H1 (cell line): ENCODE measurements at regions not wholly inside any gene's neighbourhood (a gene's known extent, or its start where the extent isn't known, plus 50 kb on each side); places are given as distances from the start of the nearest gene placed in this dataset.

Experiments used
- JUND ChIP-seq: IDR thresholded peaks from 2 replicates; pipeline ENCODE4 v1.6.1; 2011; ENCODE audit warnings: mild to moderate bottlenecking, improper control_type of control experiment, low read length
- PHF8 ChIP-seq: fragments of 200-600 bp; sonication (generic); conservative IDR thresholded peaks from 2 replicates; pipeline ENCODE4 v1.7.1; 2012; ENCODE audit warnings: low read depth, mild to moderate bottlenecking, inconsistent platforms, low read length, moderate library complexity
- TAF7 ChIP-seq: optimal IDR thresholded peaks from 2 replicates; pipeline ENCODE3; 2011; ENCODE audit warnings: low read depth, mild to moderate bottlenecking, inconsistent platforms, low read length, moderate library complexity, borderline replicate concordance
- TEAD4 ChIP-seq: IDR thresholded peaks from 2 replicates; pipeline ENCODE4 v1.6.1; 2012; ENCODE audit warnings: low read depth, low read length, inconsistent platforms, mixed read lengths
- TF ChIP-seq, protein P1 (sequence below): IDR thresholded peaks from 2 replicates; pipeline ENCODE4 v1.6.1; 2012; ENCODE audit warnings: inconsistent platforms

DNA sequence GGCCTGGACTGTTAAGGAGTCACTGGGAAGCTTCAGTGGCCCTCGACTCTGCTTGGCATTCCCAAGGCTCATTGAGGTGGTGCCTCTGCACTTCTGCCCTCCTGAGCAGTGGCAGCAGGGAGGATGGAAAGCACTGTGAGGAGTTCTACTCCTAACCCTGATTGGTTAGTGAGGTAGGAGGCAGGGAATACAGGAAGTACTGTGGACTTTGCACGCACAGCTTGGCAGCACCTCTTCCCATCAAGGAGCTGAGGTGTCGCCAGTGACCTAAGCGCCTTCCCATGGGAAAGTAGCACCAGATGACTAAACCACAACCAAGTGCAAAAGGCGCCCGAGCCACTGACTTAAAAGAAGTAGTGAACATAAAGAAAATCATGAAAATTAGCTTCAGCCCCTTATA, 152.5 kb upstream of the CADM1 start (continued):
- TF ChIP-seq TAF7 (no peak), PHF8 (no peak), TEAD4 (no peak), JUND (no peak)
- TF ChIP-seq, protein P1, sequence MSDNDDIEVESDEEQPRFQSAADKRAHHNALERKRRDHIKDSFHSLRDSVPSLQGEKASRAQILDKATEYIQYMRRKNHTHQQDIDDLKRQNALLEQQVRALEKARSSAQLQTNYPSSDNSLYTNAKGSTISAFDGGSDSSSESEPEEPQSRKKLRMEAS, result no peak
